ENCODE measurements at regions not wholly inside any gene's neighbourhood (a gene's known extent, or its start where the extent isn't known, plus 50 kb on each side); places are given as distances from the start of the nearest gene placed in this dataset.

GRCh38 chr12:84596266-84596665 lies 316.3 kb downstream of the SLC6A15 start:
- H3K4me1 ChIP-seq (ENCODE audit: insufficient read depth, low read length, severe bottlenecking): no peaks in the 10 kb centered on the region
- no peaks in the 10 kb centered on the region for H3K9me3 ChIP-seq (ENCODE audit: low read length)
- no peaks in the 10 kb centered on the region for H3K36me3 ChIP-seq (ENCODE audit: insufficient read depth, low read length)
- no peaks in the 10 kb centered on the region for H4K20me1 ChIP-seq (ENCODE audit: insufficient read depth, low read length)
- H3K9me2 ChIP-seq (ENCODE audit: low read depth, low read length): no peaks in the 10 kb centered on the region
- no peak overlapping the region for H3K4me2 ChIP-seq (ENCODE audit: low read length)
- no peaks in the 10 kb centered on the region for H3F3A ChIP-seq (ENCODE audit: insufficient read depth, low read length)
- H3K79me2 ChIP-seq (ENCODE audit: insufficient read depth, low read length): no peaks in the 10 kb centered on the region
- no peak overlapping the region for H3K27ac ChIP-seq (ENCODE audit: low read depth, low read length, poor library complexity, severe bottlenecking)
- TF ChIP-seq EZH2 (IDR thresholded peaks at IDR 0.05; ENCODE audit: borderline replicate concordance, low read length): no peak
- no peak for TF ChIP-seq CTCF (IDR thresholded peaks at IDR 0.05; ENCODE audit: low read length)
- no peak overlapping the region for H3K4me3 ChIP-seq (ENCODE audit: low read depth, low read length, poor library complexity, severe bottlenecking)
- H2AFZ ChIP-seq (ENCODE audit: low read length): no peak overlapping the region
- H3K27me3 ChIP-seq (ENCODE audit: insufficient read depth, low read length): no peaks in the 10 kb centered on the region
- H3K9ac ChIP-seq (ENCODE audit: low read length): no peak overlapping the region

DNA sequence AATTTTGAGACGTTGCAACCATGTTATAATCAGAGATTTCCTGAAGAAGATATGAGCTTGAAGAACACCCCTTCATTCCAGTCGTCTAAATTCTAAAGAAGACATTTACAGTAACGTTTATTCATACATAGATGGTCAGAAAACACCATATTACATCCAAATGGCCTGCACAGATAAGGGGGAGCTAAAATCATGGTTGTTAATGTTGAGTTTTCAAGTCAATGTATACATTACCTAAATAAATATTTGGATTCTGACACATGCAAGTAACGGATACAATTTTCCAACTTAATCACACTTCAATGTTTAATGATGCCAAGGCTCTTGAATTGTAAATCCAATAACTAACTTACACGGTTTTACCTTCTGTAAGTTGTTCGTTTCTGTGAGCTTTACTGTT lies 318.4 kb downstream of the SLC6A15 start:
- no peak overlapping the region for H3K4me2 ChIP-seq (ENCODE audit: low read length)
- H3K79me2 ChIP-seq (ENCODE audit: insufficient read depth, low read length): no peaks in the 10 kb centered on the region
- H3F3A ChIP-seq (ENCODE audit: insufficient read depth, low read length): no peaks in the 10 kb centered on the region
- no peak overlapping the region for H3K27ac ChIP-seq (ENCODE audit: low read depth, low read length, poor library complexity, severe bottlenecking)
- no peaks in the 10 kb centered on the region for H3K36me3 ChIP-seq (ENCODE audit: insufficient read depth, low read length)
- no peaks in the 10 kb centered on the region for H3K27me3 ChIP-seq (ENCODE audit: insufficient read depth, low read length)
- H3K9ac ChIP-seq (ENCODE audit: low read length): no peak overlapping the region
- TF ChIP-seq EZH2 (IDR thresholded peaks at IDR 0.05; ENCODE audit: borderline replicate concordance, low read length) (no peak), CTCF (IDR thresholded peaks at IDR 0.05; ENCODE audit: low read length) (no peak)
- H3K9me2 ChIP-seq (ENCODE audit: low read depth, low read length): no peaks in the 10 kb centered on the region
- no peaks in the 10 kb centered on the region for H3K4me1 ChIP-seq (ENCODE audit: insufficient read depth, low read length, severe bottlenecking)
- no peaks in the 10 kb centered on the region for H3K9me3 ChIP-seq (ENCODE audit: low read length)
- no peak overlapping the region for H3K4me3 ChIP-seq (ENCODE audit: low read depth, low read length, poor library complexity, severe bottlenecking)
- no peak overlapping the region for H2AFZ ChIP-seq (ENCODE audit: low read length)
- H4K20me1 ChIP-seq (ENCODE audit: insufficient read depth, low read length): no peaks in the 10 kb centered on the region

DNA sequence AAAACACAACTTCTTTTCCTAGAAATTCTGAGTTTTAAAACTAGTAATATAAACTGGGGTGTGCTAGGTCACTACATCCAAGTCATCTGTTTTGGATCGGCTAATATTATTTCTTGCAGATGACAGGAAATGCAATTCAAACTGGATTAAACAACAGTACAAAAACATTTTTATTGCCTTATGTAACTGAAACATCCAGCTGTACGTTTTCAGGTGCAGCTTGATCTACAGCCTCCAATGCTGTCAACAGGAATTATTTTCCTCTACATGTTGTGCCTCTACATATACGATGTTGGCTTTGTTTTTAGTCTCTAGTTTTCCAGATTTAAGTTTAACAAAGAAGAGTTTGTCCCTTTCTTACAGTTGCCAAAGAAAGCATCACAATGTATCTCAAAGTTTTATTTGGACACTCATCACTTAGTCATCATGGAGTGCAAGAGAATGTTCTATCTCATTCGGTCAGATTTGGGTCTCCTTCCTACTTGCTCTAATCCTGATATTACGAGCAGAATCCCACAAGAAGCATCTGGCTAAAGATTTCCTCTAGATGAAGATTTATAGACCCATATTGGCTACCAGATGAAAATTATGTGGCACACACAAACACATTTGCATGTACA lies 326.7 kb downstream of the SLC6A15 start:
- Histone ChIP-seq H3K36me3 (ENCODE audit: insufficient read depth, low read length) (no peaks in the 10 kb centered on the region), H3K9ac (ENCODE audit: low read length) (no peak overlapping the region), H3K4me2 (ENCODE audit: low read length) (no peak overlapping the region), H3K4me3 (ENCODE audit: low read depth, low read length, poor library complexity, severe bottlenecking) (no peak overlapping the region), H3K27me3 (ENCODE audit: insufficient read depth, low read length) (no peaks in the 10 kb centered on the region), H3K9me2 (ENCODE audit: low read depth, low read length) (no peaks in the 10 kb centered on the region), H3F3A (ENCODE audit: insufficient read depth, low read length) (no peaks in the 10 kb centered on the region), H2AFZ (ENCODE audit: low read length) (no peak overlapping the region), H3K4me1 (ENCODE audit: insufficient read depth, low read length, severe bottlenecking) (no peaks in the 10 kb centered on the region), H3K9me3 (ENCODE audit: low read length) (no peaks in the 10 kb centered on the region), H3K27ac (ENCODE audit: low read depth, low read length, poor library complexity, severe bottlenecking) (no peak overlapping the region), H3K79me2 (ENCODE audit: insufficient read depth, low read length) (no peaks in the 10 kb centered on the region), H4K20me1 (ENCODE audit: insufficient read depth, low read length) (no peaks in the 10 kb centered on the region)
- no peak for TF ChIP-seq EZH2 (IDR thresholded peaks at IDR 0.05; ENCODE audit: borderline replicate concordance, low read length)

- Histone ChIP-seq H3K79me2 (ENCODE audit: insufficient read depth, low read length) (no peaks in the 10 kb centered on the region), H3K27me3 (ENCODE audit: insufficient read depth, low read length) (no peaks in the 10 kb centered on the region), H3K9me3 (ENCODE audit: low read length) (no peaks in the 10 kb centered on the region), H3F3A (ENCODE audit: insufficient read depth, low read length) (no peaks in the 10 kb centered on the region), H4K20me1 (ENCODE audit: insufficient read depth, low read length) (no peaks in the 10 kb centered on the region), H2AFZ (ENCODE audit: low read length) (no peak overlapping the region), H3K9me2 (ENCODE audit: low read depth, low read length) (no peaks in the 10 kb centered on the region), H3K4me2 (ENCODE audit: low read length) (no peak overlapping the region), H3K27ac (ENCODE audit: low read depth, low read length, poor library complexity, severe bottlenecking) (no peak overlapping the region), H3K9ac (ENCODE audit: low read length) (no peak overlapping the region), H3K4me1 (ENCODE audit: insufficient read depth, low read length, severe bottlenecking) (no peaks in the 10 kb centered on the region), H3K36me3 (ENCODE audit: insufficient read depth, low read length) (no peaks in the 10 kb centered on the region), H3K4me3 (ENCODE audit: low read depth, low read length, poor library complexity, severe bottlenecking) (no peak overlapping the region)
- TF ChIP-seq EZH2 (IDR thresholded peaks at IDR 0.05; ENCODE audit: borderline replicate concordance, low read length): no peak
- TF ChIP-seq CTCF (IDR thresholded peaks at IDR 0.05; ENCODE audit: low read length): no peak
Measured at GRCh38 chr12:84572196-84572595, 340.4 kb downstream of the SLC6A15 start.
